ENCODE measurements at regions not wholly inside any gene's neighbourhood (a gene's known extent, or its start where the extent isn't known, plus 50 kb on each side); places are given as distances from the start of the nearest gene placed in this dataset.

DNA sequence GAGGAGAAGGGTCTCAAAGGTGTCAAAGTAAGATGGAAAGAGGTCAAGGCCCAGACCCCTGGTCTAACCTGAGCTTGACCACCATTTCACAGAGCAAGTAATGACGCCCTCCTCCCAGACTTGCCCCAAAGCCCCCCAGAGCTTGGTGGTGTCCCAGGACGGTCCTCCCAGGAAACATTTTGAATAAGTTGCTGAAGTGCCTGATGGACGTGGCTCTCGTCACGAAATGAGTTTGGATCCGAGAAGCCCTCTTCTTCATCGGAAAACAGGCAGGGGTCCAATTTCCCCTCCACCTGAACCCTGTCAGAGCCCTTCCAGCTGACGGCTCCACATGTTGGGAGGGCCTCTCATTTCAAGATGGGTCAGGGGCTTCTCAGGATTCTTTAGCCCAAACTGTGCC lies 54.5 kb upstream of the TPM4 start:
- no peak for ATAC-seq
- ChIA-PET CTCF (ENCODE audit: low intra/inter-chr PET ratio) (no interaction called here), POLR2A (no interaction called here)
- FAIRE-seq: no peak
- in situ Hi-C loops (cut with MboI): no loop called here
- no TSS peak for BruUV-seq (replicated peaks)
- Histone ChIP-seq H3K9ac (ENCODE audit: insufficient read depth in 1 of 2, low read depth in 2 of 2, low read length in 2 of 2) (no peak overlapping the region), H3K27me3 (ENCODE audit: control insufficient read depth in 2 of 2, insufficient read depth in 2 of 2, low read length in 2 of 2) (peaks cover 11 to 43% of the 10 kb centered on the region in 2 experiments; a peak in 4 of 5 replicates), H2AFZ (ENCODE audit: low read depth, low read length) (no peak overlapping the region), H3K27ac (ENCODE audit: extremely low read depth, low read depth, low read length) (no peak overlapping the region), H3K79me2 (ENCODE audit: control insufficient read depth, insufficient read depth, low read length) (no peaks in the 10 kb centered on the region), H3K9me3 (replicated peaks; ENCODE audit: control insufficient read depth, insufficient read depth, low read depth, low read length) (no peaks in the 10 kb centered on the region), H4K20me1 (replicated peaks; ENCODE audit: control insufficient read depth, insufficient read depth, low read length) (no peaks in the 10 kb centered on the region; the same call in 1 of the 2 replicates), H3K4me3 (no peak overlapping the region), H3K4me2 (ENCODE audit: insufficient read depth, low read length) (no peak overlapping the region), H3K36me3 (ENCODE audit: control insufficient read depth, insufficient read depth, low read length) (no peaks in the 10 kb centered on the region), H3K9me1 (ENCODE audit: control insufficient read depth, insufficient read depth, low read length) (peaks cover 5% of the 10 kb centered on the region), H3K4me1 (replicated peaks in 1 of 2; ENCODE audit: control insufficient read depth in 2 of 2, insufficient read depth in 2 of 2, low read length in 2 of 2) (peaks cover 0 to 13% of the 10 kb centered on the region in 2 experiments; a peak in 1 of 5 replicates)
- TF ChIP-seq ZNF766 (CRISPR knock-in tag; conservative IDR thresholded peaks at IDR 0.05) (no peak), ZNF444 (CRISPR knock-in tag; IDR thresholded peaks at IDR 0.05) (no peak), JUN (IDR thresholded peaks at IDR 0.05; ENCODE audit: borderline replicate concordance, low read depth, low read length) (no peak), JUN (CRISPR knock-in tag; IDR thresholded peaks at IDR 0.05; ENCODE audit: borderline replicate concordance) (no peak), ZKSCAN3 (CRISPR knock-in tag; IDR thresholded peaks at IDR 0.05) (no peak), FOXK1 (CRISPR knock-in tag; IDR thresholded peaks at IDR 0.05; ENCODE audit: borderline replicate concordance) (no peak), ZNF436 (CRISPR knock-in tag; IDR thresholded peaks at IDR 0.05) (no peak), ZNF165 (CRISPR knock-in tag; IDR thresholded peaks at IDR 0.05; ENCODE audit: borderline replicate concordance) (no peak), THRAP3 (IDR thresholded peaks at IDR 0.05; ENCODE audit: borderline replicate concordance) (no peak)
- TF ChIP-seq, protein P1, sequence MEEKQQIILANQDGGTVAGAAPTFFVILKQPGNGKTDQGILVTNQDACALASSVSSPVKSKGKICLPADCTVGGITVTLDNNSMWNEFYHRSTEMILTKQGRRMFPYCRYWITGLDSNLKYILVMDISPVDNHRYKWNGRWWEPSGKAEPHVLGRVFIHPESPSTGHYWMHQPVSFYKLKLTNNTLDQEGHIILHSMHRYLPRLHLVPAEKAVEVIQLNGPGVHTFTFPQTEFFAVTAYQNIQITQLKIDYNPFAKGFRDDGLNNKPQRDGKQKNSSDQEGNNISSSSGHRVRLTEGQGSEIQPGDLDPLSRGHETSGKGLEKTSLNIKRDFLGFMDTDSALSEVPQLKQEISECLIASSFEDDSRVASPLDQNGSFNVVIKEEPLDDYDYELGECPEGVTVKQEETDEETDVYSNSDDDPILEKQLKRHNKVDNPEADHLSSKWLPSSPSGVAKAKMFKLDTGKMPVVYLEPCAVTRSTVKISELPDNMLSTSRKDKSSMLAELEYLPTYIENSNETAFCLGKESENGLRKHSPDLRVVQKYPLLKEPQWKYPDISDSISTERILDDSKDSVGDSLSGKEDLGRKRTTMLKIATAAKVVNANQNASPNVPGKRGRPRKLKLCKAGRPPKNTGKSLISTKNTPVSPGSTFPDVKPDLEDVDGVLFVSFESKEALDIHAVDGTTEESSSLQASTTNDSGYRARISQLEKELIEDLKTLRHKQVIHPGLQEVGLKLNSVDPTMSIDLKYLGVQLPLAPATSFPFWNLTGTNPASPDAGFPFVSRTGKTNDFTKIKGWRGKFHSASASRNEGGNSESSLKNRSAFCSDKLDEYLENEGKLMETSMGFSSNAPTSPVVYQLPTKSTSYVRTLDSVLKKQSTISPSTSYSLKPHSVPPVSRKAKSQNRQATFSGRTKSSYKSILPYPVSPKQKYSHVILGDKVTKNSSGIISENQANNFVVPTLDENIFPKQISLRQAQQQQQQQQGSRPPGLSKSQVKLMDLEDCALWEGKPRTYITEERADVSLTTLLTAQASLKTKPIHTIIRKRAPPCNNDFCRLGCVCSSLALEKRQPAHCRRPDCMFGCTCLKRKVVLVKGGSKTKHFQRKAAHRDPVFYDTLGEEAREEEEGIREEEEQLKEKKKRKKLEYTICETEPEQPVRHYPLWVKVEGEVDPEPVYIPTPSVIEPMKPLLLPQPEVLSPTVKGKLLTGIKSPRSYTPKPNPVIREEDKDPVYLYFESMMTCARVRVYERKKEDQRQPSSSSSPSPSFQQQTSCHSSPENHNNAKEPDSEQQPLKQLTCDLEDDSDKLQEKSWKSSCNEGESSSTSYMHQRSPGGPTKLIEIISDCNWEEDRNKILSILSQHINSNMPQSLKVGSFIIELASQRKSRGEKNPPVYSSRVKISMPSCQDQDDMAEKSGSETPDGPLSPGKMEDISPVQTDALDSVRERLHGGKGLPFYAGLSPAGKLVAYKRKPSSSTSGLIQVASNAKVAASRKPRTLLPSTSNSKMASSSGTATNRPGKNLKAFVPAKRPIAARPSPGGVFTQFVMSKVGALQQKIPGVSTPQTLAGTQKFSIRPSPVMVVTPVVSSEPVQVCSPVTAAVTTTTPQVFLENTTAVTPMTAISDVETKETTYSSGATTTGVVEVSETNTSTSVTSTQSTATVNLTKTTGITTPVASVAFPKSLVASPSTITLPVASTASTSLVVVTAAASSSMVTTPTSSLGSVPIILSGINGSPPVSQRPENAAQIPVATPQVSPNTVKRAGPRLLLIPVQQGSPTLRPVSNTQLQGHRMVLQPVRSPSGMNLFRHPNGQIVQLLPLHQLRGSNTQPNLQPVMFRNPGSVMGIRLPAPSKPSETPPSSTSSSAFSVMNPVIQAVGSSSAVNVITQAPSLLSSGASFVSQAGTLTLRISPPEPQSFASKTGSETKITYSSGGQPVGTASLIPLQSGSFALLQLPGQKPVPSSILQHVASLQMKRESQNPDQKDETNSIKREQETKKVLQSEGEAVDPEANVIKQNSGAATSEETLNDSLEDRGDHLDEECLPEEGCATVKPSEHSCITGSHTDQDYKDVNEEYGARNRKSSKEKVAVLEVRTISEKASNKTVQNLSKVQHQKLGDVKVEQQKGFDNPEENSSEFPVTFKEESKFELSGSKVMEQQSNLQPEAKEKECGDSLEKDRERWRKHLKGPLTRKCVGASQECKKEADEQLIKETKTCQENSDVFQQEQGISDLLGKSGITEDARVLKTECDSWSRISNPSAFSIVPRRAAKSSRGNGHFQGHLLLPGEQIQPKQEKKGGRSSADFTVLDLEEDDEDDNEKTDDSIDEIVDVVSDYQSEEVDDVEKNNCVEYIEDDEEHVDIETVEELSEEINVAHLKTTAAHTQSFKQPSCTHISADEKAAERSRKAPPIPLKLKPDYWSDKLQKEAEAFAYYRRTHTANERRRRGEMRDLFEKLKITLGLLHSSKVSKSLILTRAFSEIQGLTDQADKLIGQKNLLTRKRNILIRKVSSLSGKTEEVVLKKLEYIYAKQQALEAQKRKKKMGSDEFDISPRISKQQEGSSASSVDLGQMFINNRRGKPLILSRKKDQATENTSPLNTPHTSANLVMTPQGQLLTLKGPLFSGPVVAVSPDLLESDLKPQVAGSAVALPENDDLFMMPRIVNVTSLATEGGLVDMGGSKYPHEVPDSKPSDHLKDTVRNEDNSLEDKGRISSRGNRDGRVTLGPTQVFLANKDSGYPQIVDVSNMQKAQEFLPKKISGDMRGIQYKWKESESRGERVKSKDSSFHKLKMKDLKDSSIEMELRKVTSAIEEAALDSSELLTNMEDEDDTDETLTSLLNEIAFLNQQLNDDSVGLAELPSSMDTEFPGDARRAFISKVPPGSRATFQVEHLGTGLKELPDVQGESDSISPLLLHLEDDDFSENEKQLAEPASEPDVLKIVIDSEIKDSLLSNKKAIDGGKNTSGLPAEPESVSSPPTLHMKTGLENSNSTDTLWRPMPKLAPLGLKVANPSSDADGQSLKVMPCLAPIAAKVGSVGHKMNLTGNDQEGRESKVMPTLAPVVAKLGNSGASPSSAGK (IDR thresholded peaks at IDR 0.05): no peak
- TF ChIP-seq, protein P2, sequence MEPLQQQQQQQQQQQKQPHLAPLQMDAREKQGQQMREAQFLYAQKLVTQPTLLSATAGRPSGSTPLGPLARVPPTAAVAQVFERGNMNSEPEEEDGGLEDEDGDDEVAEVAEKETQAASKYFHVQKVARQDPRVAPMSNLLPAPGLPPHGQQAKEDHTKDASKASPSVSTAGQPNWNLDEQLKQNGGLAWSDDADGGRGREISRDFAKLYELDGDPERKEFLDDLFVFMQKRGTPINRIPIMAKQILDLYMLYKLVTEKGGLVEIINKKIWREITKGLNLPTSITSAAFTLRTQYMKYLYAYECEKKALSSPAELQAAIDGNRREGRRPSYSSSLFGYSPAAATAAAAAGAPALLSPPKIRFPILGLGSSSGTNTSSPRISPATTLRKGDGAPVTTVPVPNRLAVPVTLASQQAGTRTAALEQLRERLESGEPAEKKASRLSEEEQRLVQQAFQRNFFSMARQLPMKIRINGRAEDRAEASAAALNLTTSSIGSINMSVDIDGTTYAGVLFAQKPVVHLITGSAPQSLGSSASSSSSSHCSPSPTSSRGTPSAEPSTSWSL (CRISPR knock-in tag; IDR thresholded peaks at IDR 0.05; ENCODE audit: borderline replicate concordance): no peak
- intact Hi-C loops (cut with micrococcal nuclease): no loop called here
- WGBS (ENCODE audit: insufficient coverage, low coverage, missing lambda C conversion rate): 5% methylated on average over 8 of the region's 8 CpGs
- no peak for DNase-seq (ENCODE audit: extremely low read depth in 1 of 4, low spot score in 3 of 4)
